GM12864 (cell line): ENCODE measurements at regions not wholly inside any gene's neighbourhood (a gene's known extent, or its start where the extent isn't known, plus 50 kb on each side); places are given as distances from the start of the nearest gene placed in this dataset.

Experiments
- DNase-seq: peaks from one replicate; pipeline ENCODE4 v3.0.0-alpha.2; 2011; ENCODE audit warnings: low read depth
- H3K4me3 ChIP-seq: 2 replicates; pipeline ENCODE4 v1.5.1; 2011; ENCODE audit warnings: mild to moderate bottlenecking, low read depth, low read length, control low read depth
- CTCF ChIP-seq: IDR thresholded peaks from 2 replicates; pipeline ENCODE4 v1.5.1; 2011; ENCODE audit warnings: low read depth, mild to moderate bottlenecking, moderate library complexity, low read length, control low read depth, inconsistent platforms; ENCODE audit errors: missing control alignments

- no peak for DNase-seq
- no peak overlapping the region for H3K4me3 ChIP-seq
- TF ChIP-seq CTCF, result no peak
Observed at GRCh38 chr11:106178361-106178760, 100.9 kb downstream of the AASDHPPT start.

GRCh38 chr11:106179048-106179447 is 101.6 kb downstream of the AASDHPPT start:
- DNase-seq, result no peak

GRCh38 chr11:106186630-106187029 is 109.2 kb downstream of the AASDHPPT start:
- no peak for DNase-seq
- no peak overlapping the region for H3K4me3 ChIP-seq
- no peak for TF ChIP-seq CTCF

More at GRCh38 chr11:106179048-106179447, 101.6 kb downstream of the AASDHPPT start:
- H3K4me3 ChIP-seq, result no peak overlapping the region
- TF ChIP-seq CTCF, result no peak

DNA sequence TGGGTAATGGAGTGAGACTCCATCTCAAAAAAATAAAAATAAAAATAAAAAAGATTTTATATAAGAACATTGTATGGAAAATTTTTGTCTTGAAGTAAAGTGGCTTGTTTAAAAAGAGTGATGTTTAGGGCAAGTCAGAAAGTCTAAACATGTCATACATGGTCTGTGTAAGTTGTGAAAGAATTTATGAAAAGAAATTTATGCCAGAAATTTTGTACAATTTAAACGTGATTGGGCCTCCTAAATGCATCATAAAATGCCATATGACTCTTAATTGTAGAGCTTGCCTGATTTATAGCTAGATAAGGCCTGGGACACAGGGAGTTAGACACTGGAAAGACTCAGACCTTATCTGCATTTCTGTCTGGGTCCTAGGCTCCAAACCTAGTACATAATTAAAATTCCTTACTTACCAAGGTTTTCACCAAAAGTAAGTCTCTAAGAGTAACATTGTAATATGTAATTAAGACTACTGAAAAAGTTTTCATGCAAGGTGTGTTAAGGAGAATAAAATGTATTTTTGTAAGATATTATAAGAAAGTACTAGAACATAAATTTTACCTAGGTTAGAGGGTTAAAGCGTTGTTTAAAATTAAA is 110.5 kb downstream of the AASDHPPT start:
- no peak overlapping the region for H3K4me3 ChIP-seq
- no peak for TF ChIP-seq CTCF
- DNase-seq, result no peak

DNA sequence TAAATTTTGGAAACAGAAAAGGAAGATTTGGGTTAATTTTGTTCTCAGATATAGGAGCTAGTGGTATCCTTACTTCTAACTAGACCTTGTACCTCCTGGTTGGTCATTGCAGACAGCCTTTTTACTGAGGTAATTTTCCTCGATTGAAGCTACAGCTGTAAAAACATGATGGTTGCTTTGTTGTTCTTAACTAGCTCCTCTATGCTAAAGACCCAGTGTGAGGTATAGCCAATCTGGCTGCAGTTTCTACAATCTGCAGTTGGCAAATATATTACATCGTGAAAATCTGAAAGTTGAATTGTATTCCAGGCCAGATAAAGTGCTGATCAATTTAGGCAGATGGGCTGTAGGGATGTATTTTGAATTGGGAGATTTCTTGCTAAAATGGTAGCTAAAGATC is 116.5 kb downstream of the AASDHPPT start:
- no peak for DNase-seq
- no peak for TF ChIP-seq CTCF
- no peak overlapping the region for H3K4me3 ChIP-seq

GRCh38 chr11:106197438-106197837 is 120.0 kb downstream of the AASDHPPT start:
- DNase-seq, result no peak
- no peak overlapping the region for H3K4me3 ChIP-seq
- no peak for TF ChIP-seq CTCF

- TF ChIP-seq CTCF, result no peak
- DNase-seq, result no peak
- H3K4me3 ChIP-seq, result no peak overlapping the region
Observed at GRCh38 chr11:106202935-106203620, 125.6 kb downstream of the AASDHPPT start.
